ENCODE measurements at regions not wholly inside any gene's neighbourhood (a gene's known extent, or its start where the extent isn't known, plus 50 kb on each side); places are given as distances from the start of the nearest gene placed in this dataset.
A peak's percentile ranks its signal among the peaks of the same experiment; 100 is the strongest.
"Not testable (repeated sequence)": the region's sequence is repeated elsewhere in the genome, so short reads cannot be mapped to it uniquely, and the experiment has no call there.

DNA sequence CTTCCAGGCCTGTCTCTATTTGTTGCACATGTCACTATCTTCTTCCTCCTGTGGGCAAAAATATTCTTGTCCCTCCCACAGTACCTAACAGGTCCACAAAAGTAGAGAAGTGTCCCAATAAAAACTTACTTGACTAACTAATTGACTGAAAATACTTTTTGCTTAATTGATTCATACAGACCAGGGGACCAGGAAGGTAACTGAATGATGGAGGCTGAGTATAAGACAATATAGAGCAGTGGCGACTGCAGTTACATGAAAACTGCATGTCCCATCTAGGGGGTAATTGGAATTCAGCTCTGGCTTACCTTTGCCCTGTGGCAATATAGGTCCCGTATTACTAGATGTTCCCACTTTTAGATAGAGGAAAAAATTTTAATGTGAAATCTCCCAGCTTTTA, 112.9 kb upstream of the CREB1 start:
- no peak for DNase-seq

GRCh38 chr2:207417301-207417718, 112.5 kb upstream of the CREB1 start:
- DNase-seq: no peak

DNA sequence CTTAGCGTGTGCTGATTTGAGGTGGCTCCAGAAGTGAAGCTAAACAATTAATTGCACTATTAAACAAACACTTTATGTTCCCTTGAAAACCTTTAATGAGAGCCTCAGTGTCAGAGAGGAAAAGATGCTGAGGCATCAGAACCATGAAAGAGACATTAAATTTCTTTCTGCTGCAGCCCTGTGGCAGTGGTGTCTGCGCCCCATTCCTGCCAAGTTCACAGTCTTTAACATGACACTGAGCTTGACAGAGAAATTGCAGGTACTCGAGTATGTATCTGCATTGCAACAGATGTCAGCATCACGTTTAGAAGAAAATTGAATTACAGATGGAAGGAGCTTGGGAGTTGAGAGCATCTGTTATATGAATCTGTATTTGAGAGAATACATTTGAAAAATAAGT, 111.3 kb upstream of the CREB1 start:
- DNase-seq: no peak

- DNase-seq: no peak
These were observed 110.4 kb upstream of the CREB1 start for GRCh38 chr2:207419331-207419730.

DNA sequence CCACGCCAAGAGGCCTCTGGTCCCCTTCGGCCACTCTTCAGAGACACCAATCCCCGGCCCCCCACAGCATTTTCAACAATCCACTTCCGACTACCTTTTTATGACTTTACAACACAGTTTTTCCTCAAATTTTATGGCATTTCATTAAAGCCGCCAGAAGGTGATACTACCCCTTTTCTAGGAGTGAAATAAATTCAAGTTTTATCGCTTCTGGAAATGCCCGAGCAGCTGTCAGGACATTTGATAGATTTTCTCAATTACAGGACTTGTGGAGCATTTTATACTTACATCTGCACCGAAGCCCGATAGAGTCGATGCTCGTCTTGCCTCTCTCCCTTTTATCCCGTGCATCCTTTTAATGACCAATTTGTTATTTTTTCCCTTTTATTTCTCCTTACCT, 108.1 kb upstream of the CREB1 start:
- DNase-seq: no peak

DNA sequence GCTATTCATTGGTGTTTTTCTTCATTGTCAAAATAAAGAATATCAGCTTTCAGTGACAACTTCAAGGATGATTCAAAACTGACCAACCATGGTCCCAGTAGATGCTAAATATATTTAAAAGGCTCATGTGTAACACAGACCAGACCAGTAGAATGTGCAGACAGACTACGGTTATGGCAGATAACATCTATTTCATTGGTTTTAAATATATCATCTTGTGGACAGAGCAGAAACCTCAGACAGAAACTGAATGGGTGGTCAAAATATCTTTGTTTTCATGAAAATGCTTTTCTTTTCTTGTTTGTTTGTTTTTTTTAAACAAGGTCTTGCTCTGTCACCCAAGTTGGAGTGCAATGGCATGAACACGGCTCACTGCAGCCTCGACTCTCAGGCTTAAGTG, 107.4 kb upstream of the CREB1 start:
- no peak for DNase-seq

DNA sequence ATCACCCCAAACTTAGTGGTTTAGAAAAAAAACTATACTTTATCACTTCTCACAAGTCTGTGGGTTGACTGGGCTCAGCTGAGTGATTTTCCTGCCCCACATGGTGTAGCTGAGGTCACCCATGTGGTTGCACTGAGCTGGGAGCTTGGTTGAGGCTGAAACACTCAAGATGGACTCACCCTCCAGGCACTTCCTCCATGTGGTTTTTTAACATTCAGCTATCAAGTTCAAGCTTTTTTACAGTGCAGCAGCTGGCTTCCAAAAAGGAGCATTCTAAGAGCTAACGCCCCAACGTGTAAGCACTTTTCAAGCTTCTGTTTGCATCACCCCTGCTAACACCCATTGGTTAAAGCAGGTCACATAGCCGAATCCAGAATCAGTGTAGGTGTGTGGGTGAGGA, 105.9 kb upstream of the CREB1 start:
- no peak for DNase-seq

DNA sequence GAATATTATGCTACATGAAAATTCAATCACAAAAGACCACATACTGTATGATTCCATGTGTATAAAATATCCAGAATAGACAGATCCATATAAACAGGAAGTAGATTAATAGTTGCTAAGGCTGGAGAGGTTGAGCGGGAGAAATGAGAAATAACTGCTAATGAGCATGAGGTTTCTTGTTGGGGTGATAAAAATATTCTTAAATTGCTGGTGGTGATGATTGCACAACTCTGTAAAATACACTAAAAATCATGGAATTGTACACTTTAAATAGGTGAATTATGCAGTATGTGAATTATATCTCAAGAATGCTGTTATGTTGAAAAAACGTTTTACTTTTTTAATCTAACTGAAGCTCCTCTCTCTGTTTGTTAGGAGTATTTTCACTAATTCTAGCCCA, 101.8 kb upstream of the CREB1 start:
- DNase-seq: no peak

DNA sequence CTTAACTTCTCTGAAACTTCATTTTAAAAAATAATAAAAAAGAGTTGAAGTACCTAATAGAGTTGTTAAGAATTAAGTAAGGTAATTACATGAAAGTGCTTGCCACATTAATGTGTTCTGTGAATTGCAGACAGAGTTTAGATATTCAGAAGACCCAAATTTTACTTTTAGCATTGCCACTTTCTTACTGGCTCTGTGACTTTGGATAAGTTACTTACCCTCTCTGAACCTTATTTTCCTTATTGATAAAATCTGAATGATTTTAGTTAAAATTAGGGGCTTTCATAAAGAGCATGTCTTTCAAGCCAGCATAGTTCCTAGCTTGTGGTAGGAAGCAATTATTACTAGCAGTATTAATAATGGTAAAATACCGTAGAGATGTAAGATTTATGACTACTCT, 101.2 kb upstream of the CREB1 start:
- DNase-seq: no peak

GRCh38 chr2:207432453-207432852, 97.3 kb upstream of the CREB1 start:
- DNase-seq: no peak

- DNase-seq: no peak
These were observed 95.5 kb upstream of the CREB1 start for GRCh38 chr2:207434306-207434705.

GRCh38 chr2:207434899-207435465, 94.8 kb upstream of the CREB1 start:
- DNase-seq: no peak

GRCh38 chr2:207437136-207437523, 92.6 kb upstream of the CREB1 start:
- no peak for DNase-seq

DNA sequence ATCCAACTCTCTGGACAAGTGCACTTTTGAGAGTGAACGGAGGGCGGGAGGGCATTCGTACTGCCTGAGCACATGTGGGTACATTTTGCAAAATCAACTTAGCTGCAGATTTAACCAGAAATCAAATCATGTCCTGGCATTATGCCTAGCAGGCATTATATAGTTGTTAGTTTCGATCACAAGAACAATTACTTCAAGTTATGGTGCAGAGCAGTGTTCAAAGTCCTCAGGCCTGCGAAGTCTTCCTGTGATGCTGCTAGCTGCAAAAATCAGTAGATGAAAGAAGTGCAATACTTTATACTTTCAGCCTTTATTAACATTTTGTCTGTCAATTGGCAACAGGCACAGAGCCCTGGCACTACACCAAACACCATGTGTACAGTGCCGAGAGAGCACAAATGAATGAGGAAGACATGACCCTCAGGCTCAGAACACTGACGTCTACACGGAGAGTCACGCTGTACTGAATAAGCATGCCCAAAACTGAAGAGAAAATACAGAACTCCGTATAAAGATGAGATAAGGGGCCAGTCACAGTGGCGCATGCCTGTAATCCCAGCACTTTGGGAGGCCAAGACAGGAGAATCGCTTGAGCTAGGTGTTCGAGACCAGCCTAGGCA, 92.1 kb upstream of the CREB1 start:
- peak; percentile 58 for DNase-seq

GRCh38 chr2:207438414-207439126, 91.2 kb upstream of the CREB1 start:
- DNase-seq: no peak

- not testable (repeated sequence) for DNase-seq
These were observed 89.9 kb upstream of the CREB1 start for GRCh38 chr2:207439881-207440280.

DNA sequence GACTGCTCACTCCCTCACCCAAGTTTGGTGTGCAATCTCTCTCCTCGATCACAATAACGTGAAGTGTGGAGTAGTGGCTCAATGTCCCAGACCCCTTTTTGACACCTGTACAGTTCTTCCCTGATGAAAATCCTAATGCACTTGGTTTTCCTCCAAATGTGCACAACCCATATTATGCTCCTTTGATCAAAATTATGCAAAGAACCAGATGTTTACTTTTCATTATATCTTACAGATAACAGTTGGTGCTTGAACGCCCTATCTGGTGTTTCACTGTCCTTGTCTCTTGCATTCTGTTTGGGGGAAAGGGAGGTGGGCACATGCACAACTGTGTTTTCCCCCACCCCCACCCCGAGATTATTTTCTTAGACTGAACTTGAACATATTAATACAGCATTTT, 85.0 kb upstream of the CREB1 start:
- DNase-seq: no peak

DNA sequence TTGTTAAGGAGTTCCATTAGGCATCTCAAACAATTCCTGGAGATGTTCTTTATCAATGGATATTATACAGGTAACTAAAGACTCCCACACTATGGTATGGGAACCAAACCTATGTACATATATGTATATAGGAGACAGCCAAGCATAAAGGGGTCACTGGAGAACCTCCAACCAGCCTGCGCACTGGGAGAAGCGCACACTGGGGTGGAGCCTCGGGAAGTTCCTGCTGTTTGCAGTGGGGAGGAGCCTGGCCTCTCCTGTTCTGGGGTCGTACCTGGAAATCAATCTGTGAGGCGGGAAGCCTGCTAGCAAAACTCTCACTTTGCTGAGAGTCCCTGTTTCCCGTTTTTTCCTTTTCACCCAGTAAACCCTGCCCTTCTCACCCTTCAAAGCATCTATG, 83.1 kb upstream of the CREB1 start:
- DNase-seq: no peak

GRCh38 chr2:207448006-207448405, 81.8 kb upstream of the CREB1 start:
- DNase-seq: no peak

DNA sequence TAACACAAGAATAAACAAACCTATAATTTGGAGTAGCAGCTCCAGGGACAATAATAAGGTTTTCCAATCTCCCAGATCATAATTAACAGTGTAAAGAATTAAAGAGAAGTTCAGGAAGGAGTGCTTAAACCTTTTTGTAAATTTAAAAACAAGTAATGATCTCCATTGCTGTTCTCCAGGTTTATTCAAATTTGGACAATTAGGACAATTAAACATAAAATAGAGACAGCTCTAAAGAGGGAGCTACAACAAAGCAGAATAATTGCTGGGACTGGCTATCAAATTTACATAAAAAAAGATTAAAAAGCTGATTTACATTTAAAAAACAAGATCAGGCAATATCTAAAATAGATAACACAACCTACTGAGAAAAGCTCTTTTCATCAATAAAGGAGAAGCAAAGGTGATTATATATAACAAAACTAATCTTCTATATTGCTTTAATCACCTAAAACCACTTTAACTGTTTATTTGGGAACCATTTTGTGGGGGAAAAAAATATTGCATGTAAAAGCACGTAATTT, 80.1 kb upstream of the CREB1 start:
- no peak for DNase-seq

GRCh38 chr2:207450186-207450585, 79.6 kb upstream of the CREB1 start:
- DNase-seq: no peak

- no peak for DNase-seq
These were observed 71.2 kb upstream of the CREB1 start for GRCh38 chr2:207458582-207458981.

DNA sequence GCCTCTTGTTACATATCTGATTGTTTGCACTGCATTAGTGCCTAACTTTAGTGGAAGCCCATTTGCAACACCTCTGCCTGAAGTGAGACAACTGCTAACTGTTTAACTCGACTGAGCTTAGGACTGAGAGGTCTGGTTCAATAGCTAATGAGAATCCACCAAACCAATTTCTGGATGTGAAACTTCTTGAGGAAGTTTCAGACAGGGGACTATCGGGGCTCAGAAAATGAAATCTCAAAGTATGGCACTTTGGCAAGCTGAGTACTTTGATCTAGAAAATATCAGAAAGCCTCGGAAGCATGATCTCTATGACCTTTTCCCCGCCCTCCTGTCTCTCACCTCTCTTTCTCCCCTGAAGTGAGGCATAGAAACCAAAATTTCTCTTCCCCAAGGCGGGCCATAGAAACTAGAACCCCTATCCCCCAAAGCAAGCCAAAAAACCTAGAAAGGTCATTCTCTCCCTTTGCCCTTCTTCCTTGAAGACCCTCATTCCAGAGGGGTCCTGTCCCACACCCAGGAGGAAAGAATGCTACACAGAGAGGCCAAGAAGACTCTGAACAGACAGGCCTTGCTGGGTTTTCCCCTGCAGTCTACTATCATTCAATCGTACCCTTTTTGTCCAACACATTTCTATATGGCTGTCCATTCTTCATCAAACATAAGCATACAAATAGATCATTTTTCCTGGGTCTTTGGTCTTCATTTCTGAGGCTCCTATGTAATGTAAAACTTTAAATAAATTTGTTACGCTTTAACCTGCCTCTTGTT, 69.6 kb upstream of the CREB1 start:
- DNase-seq: no peak

DNA sequence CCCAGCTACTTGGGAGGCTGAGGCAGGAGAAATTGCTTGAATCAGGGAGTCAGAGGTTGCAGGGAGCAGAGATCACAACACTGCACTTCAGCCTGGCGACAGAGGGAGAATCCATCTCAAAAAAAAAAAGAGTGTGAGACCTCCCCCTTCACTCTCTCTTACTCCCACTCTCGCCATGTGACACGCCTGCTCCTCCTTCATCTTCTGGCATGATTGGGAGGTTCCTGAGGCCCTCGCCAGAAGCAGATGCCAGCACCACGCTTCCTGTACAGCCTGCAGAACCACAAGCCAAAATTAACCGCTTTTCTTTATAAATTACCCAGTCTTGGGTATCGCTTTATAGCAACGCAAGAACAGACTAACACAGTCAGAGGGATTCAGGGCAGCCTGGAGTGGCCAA, 66.3 kb upstream of the CREB1 start:
- DNase-seq: no peak
